DOHH2 (cell line): ENCODE measurements at regions not wholly inside any gene's neighbourhood (a gene's known extent, or its start where the extent isn't known, plus 50 kb on each side); places are given as distances from the start of the nearest gene placed in this dataset.

Experiments used
- H3F3A ChIP-seq: fragments of 200-600 bp; sonication (generic), shearing (Covaris generic); 2 replicates; pipeline ENCODE4 v1.6.0; 2016; ENCODE audit warnings: antibody characterized with exemption, mild to moderate bottlenecking; ENCODE audit not compliant: control insufficient read depth, insufficient read depth
- H3K27ac ChIP-seq: fragments of 200-600 bp; sonication (generic); 2 replicates; pipeline ENCODE4 v1.5.1; 2014; ENCODE audit warnings: low read depth, mild to moderate bottlenecking, low read length, moderate library complexity
- H3K27me3 ChIP-seq: fragments of 200-600 bp; sonication (generic); 2 replicates; pipeline ENCODE4 v1.6.1; 2014; ENCODE audit warnings: mild to moderate bottlenecking, low read length, mixed read lengths; ENCODE audit not compliant: control insufficient read depth
- H3K36me3 ChIP-seq: fragments of 200-600 bp; sonication (generic); 2 replicates; pipeline ENCODE4 v1.6.1; 2014; ENCODE audit warnings: mild to moderate bottlenecking, low read length, moderate library complexity, mixed read lengths; ENCODE audit not compliant: control insufficient read depth
- H3K4me1 ChIP-seq: fragments of 200-600 bp; sonication (generic); 2 replicates; pipeline ENCODE4 v1.6.1; 2014; ENCODE audit warnings: mild to moderate bottlenecking, low read length, mixed read lengths; ENCODE audit not compliant: control insufficient read depth
- H3K4me2 ChIP-seq: fragments of 200-600 bp; sonication (generic); 2 replicates; pipeline ENCODE4 v1.6.0; 2014; ENCODE audit warnings: mild to moderate bottlenecking, low read length, moderate library complexity
- H3K4me3 ChIP-seq: fragments of 200-600 bp; sonication (generic); 2 replicates; pipeline ENCODE4 v1.5.1; 2014; ENCODE audit warnings: mild to moderate bottlenecking, low read length, mixed read lengths
- H3K79me2 ChIP-seq: fragments of 200-600 bp; sonication (generic); 2 replicates; pipeline ENCODE4 v1.6.1; 2014; ENCODE audit warnings: mild to moderate bottlenecking, low read length, mixed read lengths; ENCODE audit not compliant: control insufficient read depth
- H3K9me2 ChIP-seq: fragments of 200-600 bp; sonication (generic); replicated peaks from 2 replicates; pipeline ENCODE4 v1.6.1; 2014; ENCODE audit warnings: mild to moderate bottlenecking, low read length, mixed read lengths; ENCODE audit not compliant: control insufficient read depth
- H3K9me3 ChIP-seq: fragments of 200-600 bp; sonication (generic); 2 replicates; pipeline ENCODE4 v1.6.1; 2014; ENCODE audit warnings: antibody characterized with exemption, low read length, mixed read lengths; ENCODE audit not compliant: control insufficient read depth, insufficient read depth
- H4K20me1 ChIP-seq: fragments of 200-600 bp; sonication (generic); 2 replicates; pipeline ENCODE4 v1.6.0; 2014; ENCODE audit warnings: low read depth, mild to moderate bottlenecking, antibody characterized with exemption, low read length, moderate library complexity; ENCODE audit not compliant: control insufficient read depth, insufficient read depth
- EZH2phosphoT487 ChIP-seq: fragments of 200-600 bp; sonication (generic); IDR thresholded peaks from 2 replicates; pipeline ENCODE4 v1.6.1; 2017; ENCODE audit warnings: borderline replicate concordance, mild to moderate bottlenecking, antibody characterized with exemption, low read length, moderate library complexity, mixed read lengths
- TF ChIP-seq, protein P1 (sequence below): fragments of 200-600 bp; sonication (generic); IDR thresholded peaks from one replicate; pipeline ENCODE4 v1.5.1; 2014; ENCODE audit warnings: antibody characterized with exemption, mild to moderate bottlenecking, low read depth, low read length; ENCODE audit not compliant: poor library complexity, severe bottlenecking

DNA sequence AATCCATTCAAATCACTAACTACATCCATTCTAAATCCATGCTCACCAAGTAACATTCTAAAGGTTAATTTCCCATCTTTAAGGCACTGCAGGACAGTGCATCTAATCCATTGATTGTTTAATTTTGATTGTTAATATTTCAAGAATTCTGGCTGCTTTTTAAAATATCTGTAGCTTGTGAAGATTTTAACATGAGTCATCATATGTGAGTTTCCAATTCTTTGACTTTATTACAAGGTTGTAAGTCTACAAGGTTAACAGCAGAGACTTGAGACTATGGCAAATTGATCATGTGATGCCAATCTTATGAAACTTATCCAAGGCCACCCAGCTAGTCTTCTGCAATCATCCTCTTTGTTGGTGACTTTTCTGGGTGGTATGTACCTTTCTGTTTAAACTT lies 349.2 kb upstream of the ZC3H15 start:
- no peak overlapping the region for H3K4me2 ChIP-seq
- no peaks in the 10 kb centered on the region for H3K79me2 ChIP-seq
- no peaks in the 10 kb centered on the region for H3K27me3 ChIP-seq
- H3K36me3 ChIP-seq: no peaks in the 10 kb centered on the region
- no peaks in the 10 kb centered on the region for H3K4me1 ChIP-seq
- H3K9me2 ChIP-seq: no peaks in the 10 kb centered on the region
- TF ChIP-seq, protein P1, sequence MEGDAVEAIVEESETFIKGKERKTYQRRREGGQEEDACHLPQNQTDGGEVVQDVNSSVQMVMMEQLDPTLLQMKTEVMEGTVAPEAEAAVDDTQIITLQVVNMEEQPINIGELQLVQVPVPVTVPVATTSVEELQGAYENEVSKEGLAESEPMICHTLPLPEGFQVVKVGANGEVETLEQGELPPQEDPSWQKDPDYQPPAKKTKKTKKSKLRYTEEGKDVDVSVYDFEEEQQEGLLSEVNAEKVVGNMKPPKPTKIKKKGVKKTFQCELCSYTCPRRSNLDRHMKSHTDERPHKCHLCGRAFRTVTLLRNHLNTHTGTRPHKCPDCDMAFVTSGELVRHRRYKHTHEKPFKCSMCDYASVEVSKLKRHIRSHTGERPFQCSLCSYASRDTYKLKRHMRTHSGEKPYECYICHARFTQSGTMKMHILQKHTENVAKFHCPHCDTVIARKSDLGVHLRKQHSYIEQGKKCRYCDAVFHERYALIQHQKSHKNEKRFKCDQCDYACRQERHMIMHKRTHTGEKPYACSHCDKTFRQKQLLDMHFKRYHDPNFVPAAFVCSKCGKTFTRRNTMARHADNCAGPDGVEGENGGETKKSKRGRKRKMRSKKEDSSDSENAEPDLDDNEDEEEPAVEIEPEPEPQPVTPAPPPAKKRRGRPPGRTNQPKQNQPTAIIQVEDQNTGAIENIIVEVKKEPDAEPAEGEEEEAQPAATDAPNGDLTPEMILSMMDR: no peak
- TF ChIP-seq EZH2phosphoT487: no peak
- H3K27ac ChIP-seq: no peak overlapping the region
- no peaks in the 10 kb centered on the region for H3F3A ChIP-seq
- H3K4me3 ChIP-seq: no peak overlapping the region
- H3K9me3 ChIP-seq: no peaks in the 10 kb centered on the region
- no peaks in the 10 kb centered on the region for H4K20me1 ChIP-seq

DNA sequence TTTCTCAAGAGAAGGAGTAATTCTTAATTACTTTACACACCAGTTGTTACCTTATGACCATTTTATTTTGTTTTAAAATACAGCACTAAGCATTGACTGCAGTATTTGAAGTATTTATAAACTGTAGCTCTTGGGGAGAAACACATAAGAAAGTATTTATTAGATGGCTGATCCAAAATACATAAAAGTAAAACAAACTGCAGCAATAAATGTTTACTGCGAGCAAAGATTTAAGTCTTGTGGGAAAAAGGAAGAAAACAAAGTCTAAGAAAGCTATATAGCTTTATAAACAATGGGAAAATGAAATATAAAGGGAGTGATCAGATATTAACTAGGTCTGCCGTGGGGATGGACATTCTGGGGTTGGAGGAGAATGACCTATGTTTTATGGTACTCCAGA lies 347.2 kb upstream of the ZC3H15 start:
- H3K9me3 ChIP-seq: no peaks in the 10 kb centered on the region

DNA sequence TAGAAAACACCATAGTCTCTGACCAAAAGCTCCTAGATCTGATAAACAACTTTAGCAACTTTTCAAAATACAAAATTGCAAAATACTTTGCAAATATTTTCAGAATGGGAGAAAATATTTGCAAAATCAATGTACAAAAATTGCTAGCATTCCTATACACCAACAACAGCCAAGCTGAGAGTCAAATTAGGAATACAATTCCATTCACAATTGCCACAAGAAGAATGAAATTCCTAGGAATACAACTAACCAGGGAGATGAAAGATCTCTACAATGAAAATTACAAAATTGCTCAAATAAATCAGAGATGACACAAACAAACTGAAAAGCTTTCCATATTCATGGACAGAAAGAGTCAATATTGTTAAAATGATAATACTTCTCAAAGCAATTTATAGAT lies 327.0 kb upstream of the ZC3H15 start:
- Histone ChIP-seq H3K27me3 (no peaks in the 10 kb centered on the region), H3K27ac (no peak overlapping the region), H3K36me3 (no peaks in the 10 kb centered on the region), H3K4me2 (no peak overlapping the region), H4K20me1 (no peaks in the 10 kb centered on the region), H3F3A (no peaks in the 10 kb centered on the region), H3K9me2 (no peaks in the 10 kb centered on the region), H3K9me3 (no peaks in the 10 kb centered on the region), H3K4me1 (no peaks in the 10 kb centered on the region), H3K4me3 (no peak overlapping the region), H3K79me2 (no peaks in the 10 kb centered on the region)
- no peak for TF ChIP-seq EZH2phosphoT487
- TF ChIP-seq, protein P1: no peak

More for the DNA sequence above, 347.2 kb upstream of the ZC3H15 start:
- no peaks in the 10 kb centered on the region for H4K20me1 ChIP-seq
- H3K4me1 ChIP-seq: no peaks in the 10 kb centered on the region
- H3K27me3 ChIP-seq: no peaks in the 10 kb centered on the region
- no peaks in the 10 kb centered on the region for H3K9me2 ChIP-seq
- H3K4me2 ChIP-seq: no peak overlapping the region
- TF ChIP-seq, protein P1: no peak
- no peak for TF ChIP-seq EZH2phosphoT487
- no peaks in the 10 kb centered on the region for H3K36me3 ChIP-seq
- no peaks in the 10 kb centered on the region for H3F3A ChIP-seq
- no peak overlapping the region for H3K4me3 ChIP-seq
- H3K79me2 ChIP-seq: no peaks in the 10 kb centered on the region
- H3K27ac ChIP-seq: no peak overlapping the region

DNA sequence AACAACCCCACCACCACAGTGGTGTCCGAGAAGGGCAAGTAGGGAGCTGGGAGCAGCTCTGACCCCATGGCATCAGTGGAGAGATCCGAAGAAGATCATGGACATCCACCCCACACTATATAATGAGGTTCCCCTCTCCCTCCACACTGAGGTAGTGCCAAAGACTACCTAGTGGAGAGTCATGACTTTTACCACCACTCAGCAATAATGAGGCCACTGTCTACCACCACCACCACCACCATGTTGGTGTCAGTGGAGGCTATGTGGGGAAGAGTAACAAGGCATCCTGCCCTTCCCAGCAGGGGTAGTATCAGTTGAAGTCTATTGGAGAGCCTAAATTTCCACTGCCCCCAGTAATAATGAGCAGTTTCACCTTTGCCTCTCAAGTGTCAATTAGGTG lies 321.7 kb upstream of the ZC3H15 start:
- H3K79me2 ChIP-seq: no peaks in the 10 kb centered on the region
- TF ChIP-seq, protein P1: no peak
- TF ChIP-seq EZH2phosphoT487: no peak
- H4K20me1 ChIP-seq: no peaks in the 10 kb centered on the region
- no peaks in the 10 kb centered on the region for H3F3A ChIP-seq
- no peak overlapping the region for H3K27ac ChIP-seq
- no peaks in the 10 kb centered on the region for H3K27me3 ChIP-seq
- H3K9me2 ChIP-seq: no peaks in the 10 kb centered on the region
- no peaks in the 10 kb centered on the region for H3K36me3 ChIP-seq
- H3K4me3 ChIP-seq: no peak overlapping the region
- H3K4me1 ChIP-seq: no peaks in the 10 kb centered on the region
- H3K4me2 ChIP-seq: no peak overlapping the region
- H3K9me3 ChIP-seq: no peaks in the 10 kb centered on the region
